ENCODE measurements at regions not wholly inside any gene's neighbourhood (a gene's known extent, or its start where the extent isn't known, plus 50 kb on each side); places are given as distances from the start of the nearest gene placed in this dataset.
"Not testable (repeated sequence)": the region's sequence is repeated elsewhere in the genome, so short reads cannot be mapped to it uniquely, and the experiment has no call there.

- no peak for DNase-seq (ENCODE audit: low spot score)
Observed at GRCh38 chr1:82145656-82146055, 344.9 kb downstream of the ADGRL2 start.

- DNase-seq (ENCODE audit: low spot score), result no peak
Observed at GRCh38 chr1:82143108-82143833, 342.5 kb downstream of the ADGRL2 start.

GRCh38 chr1:82141390-82141789 is 340.7 kb downstream of the ADGRL2 start:
- no peak for DNase-seq (ENCODE audit: low spot score)

- no peak for DNase-seq (ENCODE audit: low spot score)
Observed at GRCh38 chr1:82139751-82140468, 339.2 kb downstream of the ADGRL2 start.

GRCh38 chr1:82136351-82136750 is 335.6 kb downstream of the ADGRL2 start:
- not testable (repeated sequence) for DNase-seq (ENCODE audit: low spot score)

GRCh38 chr1:82125866-82126265 is 325.1 kb downstream of the ADGRL2 start:
- DNase-seq (ENCODE audit: low spot score), result no peak

GRCh38 chr1:82125119-82125518 is 324.4 kb downstream of the ADGRL2 start:
- no peak for DNase-seq (ENCODE audit: low spot score)

GRCh38 chr1:82121421-82121820 is 320.7 kb downstream of the ADGRL2 start:
- DNase-seq (ENCODE audit: low spot score), result no peak

- DNase-seq (ENCODE audit: low spot score), result no peak
Observed at GRCh38 chr1:82116105-82116504, 315.4 kb downstream of the ADGRL2 start.

- no peak for DNase-seq (ENCODE audit: low spot score)
Observed at GRCh38 chr1:82114887-82115286, 314.2 kb downstream of the ADGRL2 start.

GRCh38 chr1:82110366-82111254 is 309.9 kb downstream of the ADGRL2 start:
- no peak for DNase-seq (ENCODE audit: low spot score)

GRCh38 chr1:82108843-82109242 is 308.1 kb downstream of the ADGRL2 start:
- DNase-seq (ENCODE audit: low spot score), result no peak

- no peak for DNase-seq (ENCODE audit: low spot score)
Observed at GRCh38 chr1:82106672-82107071, 305.9 kb downstream of the ADGRL2 start.

GRCh38 chr1:82099170-82099569 is 298.4 kb downstream of the ADGRL2 start:
- DNase-seq (ENCODE audit: low spot score), result no peak

- DNase-seq (ENCODE audit: low spot score), result no peak
Observed at GRCh38 chr1:82094136-82094535, 293.4 kb downstream of the ADGRL2 start.

- no peak for DNase-seq (ENCODE audit: low spot score)
Observed at GRCh38 chr1:82091729-82092128, 291.0 kb downstream of the ADGRL2 start.

- DNase-seq (ENCODE audit: low spot score), result no peak
Observed at GRCh38 chr1:82091265-82091664, 290.5 kb downstream of the ADGRL2 start.

GRCh38 chr1:82090104-82090503 is 289.4 kb downstream of the ADGRL2 start:
- no peak for DNase-seq (ENCODE audit: low spot score)

GRCh38 chr1:82086739-82087138 is 286.0 kb downstream of the ADGRL2 start:
- no peak for DNase-seq (ENCODE audit: low spot score)

- no peak for DNase-seq (ENCODE audit: low spot score)
Observed at GRCh38 chr1:82079607-82080006, 278.9 kb downstream of the ADGRL2 start.

- no peak for DNase-seq (ENCODE audit: low spot score)
Observed at GRCh38 chr1:82073659-82074058, 272.9 kb downstream of the ADGRL2 start.

- DNase-seq (ENCODE audit: low spot score), result no peak
Observed at GRCh38 chr1:82073071-82073470, 272.3 kb downstream of the ADGRL2 start.

- no peak for DNase-seq (ENCODE audit: low spot score)
Observed at GRCh38 chr1:82065916-82066315, 265.2 kb downstream of the ADGRL2 start.

All from SW480 (cell line).